Nephron (organoid): ENCODE measurements at regions not wholly inside any gene's neighbourhood (a gene's known extent, or its start where the extent isn't known, plus 50 kb on each side); places are given as distances from the start of the nearest gene placed in this dataset.

Source experiments
- H3K27ac Mint-ChIP-seq, 3 experiments: 2 replicates each; pipeline ENCODE4 v1.8.0; 2020; ENCODE audit warnings: mixed read lengths in 3 of 3, mild to moderate bottlenecking in 2 of 3, moderate library complexity in 1 of 3
- H3K27me3 Mint-ChIP-seq: 2 replicates; pipeline ENCODE4 v1.8.0; 2021; ENCODE audit warnings: low read depth, mild to moderate bottlenecking, moderate library complexity, mixed read lengths
- H3K36me3 Mint-ChIP-seq: 2 replicates; pipeline ENCODE4 v1.8.0; 2020; ENCODE audit warnings: low read depth, mixed read lengths
- H3K4me1 Mint-ChIP-seq: 2 replicates; pipeline ENCODE4 v1.8.0; 2020; ENCODE audit warnings: mixed read lengths
- H3K4me3 Mint-ChIP-seq, 3 experiments: 2 replicates each; pipeline ENCODE4 v1.8.0; 2020; ENCODE audit warnings: mild to moderate bottlenecking in 3 of 3, mixed read lengths in 3 of 3, moderate library complexity in 2 of 3
- H3K9me3 Mint-ChIP-seq: 2 replicates; pipeline ENCODE4 v1.8.0; 2020; ENCODE audit warnings: mixed read lengths
- CTCF ChIP-seq, 3 experiments: fragments of 200-600 bp; sonication (generic); IDR thresholded peaks; one replicate each; pipeline ENCODE4 v1.5.0; 2021; ENCODE audit warnings: antibody characterized with exemption in 3 of 3; ENCODE audit not compliant: unreplicated experiment in 3 of 3

- peak overlapping the region in 1 of 3 experiments; percentile 9 for H3K4me3 Mint-ChIP-seq
- H3K4me1 Mint-ChIP-seq: peaks cover 32% of the 10 kb centered on the region
- no peaks in the 10 kb centered on the region for H3K36me3 Mint-ChIP-seq
- peak overlapping the region in 2 of 3 experiments; percentile 34 to 65 for H3K27ac Mint-ChIP-seq
- H3K9me3 Mint-ChIP-seq: no peaks in the 10 kb centered on the region
- peaks cover 12% of the 10 kb centered on the region for H3K27me3 Mint-ChIP-seq
- no peak for TF ChIP-seq CTCF (IDR thresholded peaks at IDR 0.05; ENCODE audit: unreplicated experiment in 3 of 3)
Observed at GRCh38 chr15:93244696-93245660, 156.0 kb upstream of the RGMA start.

GRCh38 chr15:93243573-93243972, 154.6 kb upstream of the RGMA start:
- Mint-ChIP-seq H3K9me3 (no peaks in the 10 kb centered on the region), H3K27me3 (peaks cover 20% of the 10 kb centered on the region), H3K27ac (no peak overlapping the region), H3K4me3 (no peak overlapping the region), H3K4me1 (peaks cover 26% of the 10 kb centered on the region), H3K36me3 (no peaks in the 10 kb centered on the region)
- no peak for TF ChIP-seq CTCF (IDR thresholded peaks at IDR 0.05; ENCODE audit: unreplicated experiment in 3 of 3)

- no peaks in the 10 kb centered on the region for H3K9me3 Mint-ChIP-seq
- TF ChIP-seq CTCF (IDR thresholded peaks at IDR 0.05; ENCODE audit: unreplicated experiment in 3 of 3): no peak
- no peak overlapping the region for H3K4me3 Mint-ChIP-seq
- H3K27ac Mint-ChIP-seq: no peak overlapping the region
- H3K36me3 Mint-ChIP-seq: no peaks in the 10 kb centered on the region
- H3K4me1 Mint-ChIP-seq: peaks cover 23% of the 10 kb centered on the region
- peaks cover 24% of the 10 kb centered on the region for H3K27me3 Mint-ChIP-seq
Observed at GRCh38 chr15:93241696-93242585, 152.9 kb upstream of the RGMA start.

- TF ChIP-seq CTCF (IDR thresholded peaks at IDR 0.05; ENCODE audit: unreplicated experiment in 3 of 3): no peak
- Mint-ChIP-seq H3K27ac (no peak overlapping the region), H3K36me3 (no peaks in the 10 kb centered on the region), H3K4me1 (peaks cover 6% of the 10 kb centered on the region), H3K4me3 (no peak overlapping the region), H3K9me3 (no peaks in the 10 kb centered on the region), H3K27me3 (peaks cover 12% of the 10 kb centered on the region)
Observed at GRCh38 chr15:93239993-93240392, 151.0 kb upstream of the RGMA start.

- Mint-ChIP-seq H3K4me1 (peaks cover 3% of the 10 kb centered on the region), H3K27me3 (peaks cover 12% of the 10 kb centered on the region), H3K27ac (no peak overlapping the region), H3K4me3 (no peak overlapping the region), H3K36me3 (no peaks in the 10 kb centered on the region), H3K9me3 (no peaks in the 10 kb centered on the region)
- no peak for TF ChIP-seq CTCF (IDR thresholded peaks at IDR 0.05; ENCODE audit: unreplicated experiment in 3 of 3)
Observed at GRCh38 chr15:93239591-93239990, 150.6 kb upstream of the RGMA start.
